AG08396 (cell line): ENCODE measurements at regions not wholly inside any gene's neighbourhood (a gene's known extent, or its start where the extent isn't known, plus 50 kb on each side); places are given as distances from the start of the nearest gene placed in this dataset.
"Not testable (repeated sequence)": the region's sequence is repeated elsewhere in the genome, so short reads cannot be mapped to it uniquely, and the experiment has no call there.

Experiments
- DNase-seq: peaks from one replicate; pipeline ENCODE4 v3.0.0; 2012; ENCODE audit warnings: low spot score, mixed read lengths

DNA sequence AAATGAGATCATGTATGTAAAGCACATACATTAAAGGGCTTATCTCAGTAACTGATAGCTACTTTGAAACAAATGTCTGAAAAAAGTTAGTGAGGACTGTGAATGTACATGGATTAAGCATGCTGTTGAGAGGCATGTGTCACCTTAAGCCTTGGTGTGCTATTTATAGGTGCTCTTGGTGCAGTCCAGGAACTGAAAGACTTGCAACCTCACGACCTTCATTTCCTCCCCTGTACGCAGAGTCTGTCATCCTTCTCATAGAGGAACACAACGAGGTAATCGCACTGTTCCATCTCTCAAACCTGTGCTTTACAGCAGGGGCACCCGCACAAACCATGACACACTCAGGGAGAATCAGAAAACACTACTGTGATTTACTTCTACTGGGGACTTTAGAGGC lies 65.6 kb downstream of the UFM1 start:
- no peak for DNase-seq

DNA sequence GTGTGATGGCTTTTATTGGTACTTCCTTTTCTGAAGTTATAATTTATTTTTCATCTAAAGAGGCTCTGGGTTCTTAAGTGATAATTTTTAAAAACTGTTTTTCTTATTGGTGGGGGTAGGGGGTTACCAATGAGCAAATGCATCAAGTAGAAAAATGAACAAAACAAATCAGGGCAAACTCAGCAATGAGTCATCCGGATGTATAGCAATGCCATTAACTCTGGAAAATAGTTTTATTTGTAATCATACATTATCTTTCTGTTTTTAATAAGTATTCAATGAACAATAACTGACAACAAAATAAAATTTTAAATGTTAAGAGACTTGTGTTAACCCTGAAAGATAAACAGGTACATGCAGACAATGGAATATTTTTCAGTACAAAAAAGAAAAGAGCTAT lies 67.6 kb downstream of the UFM1 start:
- DNase-seq = no peak

DNA sequence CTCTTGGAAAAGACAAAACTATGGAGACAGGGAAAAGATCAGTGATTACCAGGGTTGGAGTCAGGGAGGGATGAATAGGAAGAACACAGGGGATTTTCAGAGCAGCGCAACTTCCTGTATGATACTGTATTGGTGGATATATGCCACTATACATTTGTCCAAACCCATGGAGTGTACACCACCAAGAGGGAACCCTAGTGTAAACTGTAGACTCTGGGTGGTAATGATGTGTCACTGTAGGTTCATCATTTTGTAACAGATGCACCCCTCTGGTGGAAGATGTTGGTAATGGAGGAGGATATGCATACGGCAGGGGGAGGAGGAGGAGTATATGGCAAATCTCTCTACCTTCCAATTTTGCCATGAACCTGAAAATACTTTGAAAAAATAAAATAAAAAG lies 68.1 kb downstream of the UFM1 start:
- DNase-seq = peak; percentile 7

DNA sequence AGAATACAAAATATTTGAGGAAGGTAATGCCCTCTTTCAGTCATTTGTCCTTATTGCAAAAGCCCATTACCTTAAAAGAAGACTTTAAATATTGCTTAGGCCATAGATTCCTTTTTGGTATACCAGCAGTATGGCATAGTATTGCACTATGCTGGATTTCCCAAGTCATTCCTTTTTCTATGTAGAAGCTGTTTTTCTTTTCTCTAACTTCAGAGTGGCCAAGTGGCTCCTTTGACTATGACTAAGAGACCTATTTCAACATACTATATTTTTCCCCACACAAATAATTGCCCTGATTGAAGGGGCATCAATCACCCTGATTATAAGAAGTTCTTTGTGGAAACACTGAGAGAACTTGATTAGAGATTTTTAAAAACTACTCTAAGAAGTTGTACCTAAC lies 68.6 kb downstream of the UFM1 start:
- DNase-seq = no peak

DNA sequence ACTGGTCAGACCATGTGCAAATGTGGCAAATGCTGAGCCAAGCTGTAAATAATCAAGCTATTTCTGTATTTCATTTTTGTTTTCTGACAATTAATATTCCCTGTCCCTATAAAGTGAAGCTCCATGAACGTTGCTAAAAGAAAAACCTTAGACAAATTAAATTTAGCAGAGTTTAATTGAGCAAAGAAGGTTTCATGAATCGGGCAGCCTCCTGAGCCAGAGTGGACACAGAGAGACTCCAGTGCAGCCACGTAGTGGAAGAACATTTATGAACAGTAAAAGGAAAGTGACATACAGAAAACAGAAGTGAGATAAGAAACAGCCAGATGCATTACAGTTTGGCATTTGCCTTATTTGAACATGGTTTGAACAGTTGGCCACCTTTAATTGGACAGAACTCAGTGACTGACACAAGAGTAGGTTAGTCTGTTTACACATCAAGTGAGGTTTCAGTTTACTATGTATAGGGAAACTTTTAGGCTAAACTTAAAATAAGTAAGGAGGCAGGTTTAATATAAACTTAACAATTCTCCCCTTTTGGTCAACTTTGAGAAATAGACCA lies 69.7 kb downstream of the UFM1 start:
- no peak for DNase-seq

DNA sequence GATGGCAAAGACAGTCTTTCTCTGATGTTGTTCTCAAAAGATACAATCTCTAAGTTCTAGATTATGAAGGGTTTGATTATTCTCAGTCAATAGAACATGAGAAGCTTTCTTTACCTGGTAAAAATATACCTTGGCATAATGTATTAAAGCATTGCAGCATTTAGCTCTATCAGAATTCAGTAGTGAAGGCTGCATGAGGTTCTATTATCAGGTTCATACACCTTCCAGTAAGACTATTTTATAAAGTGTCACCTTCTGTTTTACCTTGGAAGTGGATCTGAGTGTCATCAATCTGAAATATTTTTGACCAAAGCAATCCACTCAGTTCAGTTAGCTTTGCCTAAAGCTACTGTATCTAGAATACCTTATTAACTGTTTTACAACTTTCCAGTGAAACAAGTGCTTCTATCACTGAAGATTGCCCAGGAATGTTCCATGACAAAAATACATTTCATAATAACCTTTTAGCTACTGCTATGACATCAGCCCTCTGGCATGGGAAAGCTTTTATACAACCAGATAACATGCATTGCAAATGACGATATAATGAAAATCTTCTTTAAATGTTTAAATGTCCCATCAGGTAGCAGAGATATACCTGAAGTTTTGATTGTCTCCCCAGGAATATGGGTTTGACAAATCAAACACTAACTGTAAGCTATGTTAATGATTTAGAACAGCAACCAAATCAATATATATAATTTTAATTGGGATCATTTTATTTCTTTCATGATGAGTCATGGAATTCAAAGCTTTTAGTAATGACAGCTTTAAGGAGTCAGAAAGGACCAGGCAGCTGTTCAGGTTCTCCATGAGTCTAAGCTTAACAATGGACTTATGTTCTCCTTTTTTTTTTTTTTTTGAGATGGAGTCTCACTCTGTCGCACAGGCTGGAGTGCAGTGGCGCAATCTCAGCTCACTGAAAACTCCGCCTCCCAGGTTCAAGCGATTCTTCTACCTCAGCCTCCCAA lies 72.2 kb downstream of the UFM1 start:
- DNase-seq = no peak

DNA sequence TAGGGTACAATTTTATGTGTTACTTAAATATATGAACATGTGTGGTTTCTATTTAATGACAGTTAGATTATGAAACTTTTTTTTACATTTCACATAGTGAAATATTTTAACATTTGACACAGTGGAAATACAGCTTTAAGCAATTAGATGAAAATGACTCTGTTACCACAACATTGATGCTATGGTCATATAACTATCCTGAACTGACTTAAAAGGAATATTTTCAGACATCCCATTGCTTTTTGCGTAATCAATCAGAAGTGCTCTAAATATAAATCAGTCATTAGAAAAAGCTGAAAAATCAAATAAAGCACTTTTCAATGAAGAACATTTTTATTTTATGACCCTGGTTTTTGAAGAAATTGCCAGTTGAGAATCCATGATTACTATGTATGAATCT lies 80.3 kb downstream of the UFM1 start:
- DNase-seq = no peak

DNA sequence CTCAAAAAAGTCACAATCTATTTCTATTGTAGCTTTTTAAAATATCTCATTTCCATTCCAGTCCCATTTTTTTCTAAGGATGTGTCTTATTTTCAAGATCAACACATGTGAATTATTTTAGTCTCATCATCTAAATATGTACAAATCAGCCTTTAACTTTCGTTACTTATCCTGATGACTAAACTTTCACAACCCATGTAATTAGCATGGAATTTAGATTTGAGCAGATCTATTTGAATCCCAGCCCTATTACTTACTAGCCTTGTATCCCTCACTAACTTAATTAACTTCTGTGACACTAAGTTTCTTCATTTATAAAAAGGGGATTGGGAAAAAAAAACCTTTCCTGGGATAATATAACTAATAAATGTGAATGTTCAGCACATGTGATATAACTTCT lies 81.1 kb downstream of the UFM1 start:
- DNase-seq = no peak

DNA sequence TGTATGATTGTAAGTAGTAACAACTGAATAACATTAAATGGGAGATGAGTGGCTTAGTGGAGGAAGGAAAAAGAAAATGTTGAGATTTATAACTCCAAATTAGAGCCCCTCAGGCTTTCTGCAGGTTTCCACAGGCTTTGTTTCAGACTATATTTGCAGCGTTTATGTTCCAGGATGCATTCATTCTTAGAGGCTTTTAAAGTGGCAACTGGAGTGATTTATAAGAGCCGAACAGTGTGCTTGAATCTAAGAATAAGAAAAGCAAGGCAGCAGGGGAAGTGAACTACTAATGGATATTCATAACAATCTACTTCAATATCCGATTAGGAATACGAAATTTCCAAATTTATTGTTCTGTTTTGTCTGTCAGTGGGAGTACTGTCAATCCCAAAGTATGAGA lies 91.0 kb downstream of the UFM1 start:
- DNase-seq = no peak

DNA sequence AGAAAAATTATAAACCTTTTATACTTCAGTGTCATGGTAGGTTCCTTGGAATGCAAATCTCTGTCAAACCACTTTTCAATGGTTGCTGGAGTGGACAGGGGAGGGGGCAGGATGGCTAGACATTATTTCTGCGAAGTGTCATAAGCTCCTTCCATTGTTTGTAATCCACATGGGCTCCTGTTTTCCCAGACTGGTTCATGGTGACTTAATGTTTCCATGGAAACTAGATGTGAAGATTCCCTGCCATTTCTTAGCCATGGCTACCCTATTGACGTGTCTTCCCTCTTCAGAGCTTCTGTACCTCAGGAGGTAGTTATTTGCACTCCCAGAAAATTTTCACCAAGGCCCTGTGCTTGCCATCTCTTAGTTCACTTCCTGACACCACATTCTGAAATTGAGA lies 95.3 kb downstream of the UFM1 start:
- no peak for DNase-seq

DNA sequence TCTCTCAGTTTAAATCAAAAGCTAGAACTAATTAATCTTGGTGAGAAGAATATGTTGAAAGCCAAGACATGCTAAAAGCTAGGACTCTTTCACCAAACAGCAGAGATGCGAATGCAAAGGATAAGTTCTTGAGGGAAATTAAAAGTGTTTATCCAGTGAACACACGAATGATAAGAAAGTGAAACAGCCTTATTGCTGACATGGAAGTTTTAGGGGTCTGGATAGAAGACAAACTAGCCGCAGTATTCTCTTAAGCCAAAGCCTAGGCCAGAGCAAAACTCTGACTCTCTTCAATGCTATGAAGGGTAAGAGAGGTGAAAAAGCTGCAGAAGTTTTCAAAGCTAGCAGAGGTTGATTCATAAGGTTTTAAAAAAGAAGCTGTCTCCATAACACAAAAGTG lies 103.0 kb downstream of the UFM1 start:
- DNase-seq = no peak

DNA sequence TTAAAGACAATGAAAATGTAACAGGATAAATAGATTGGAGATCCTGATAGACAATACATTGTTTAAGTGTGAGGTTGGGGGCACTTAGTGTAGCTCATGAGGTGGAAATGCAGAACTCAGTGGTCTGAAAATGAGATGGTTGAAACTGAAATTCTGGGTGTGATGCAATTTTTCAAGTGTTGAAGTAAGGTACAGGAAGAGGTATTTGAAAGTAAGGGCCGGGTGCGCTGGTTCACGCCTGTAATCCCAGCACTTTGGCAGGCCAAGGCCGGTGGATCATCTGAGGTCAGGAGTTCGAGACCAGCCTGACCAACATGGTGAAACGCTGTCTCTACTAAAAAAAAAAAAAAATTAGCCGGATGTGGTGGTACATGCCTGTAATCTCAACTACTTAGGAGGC lies 113.0 kb downstream of the UFM1 start:
- DNase-seq = no peak

DNA sequence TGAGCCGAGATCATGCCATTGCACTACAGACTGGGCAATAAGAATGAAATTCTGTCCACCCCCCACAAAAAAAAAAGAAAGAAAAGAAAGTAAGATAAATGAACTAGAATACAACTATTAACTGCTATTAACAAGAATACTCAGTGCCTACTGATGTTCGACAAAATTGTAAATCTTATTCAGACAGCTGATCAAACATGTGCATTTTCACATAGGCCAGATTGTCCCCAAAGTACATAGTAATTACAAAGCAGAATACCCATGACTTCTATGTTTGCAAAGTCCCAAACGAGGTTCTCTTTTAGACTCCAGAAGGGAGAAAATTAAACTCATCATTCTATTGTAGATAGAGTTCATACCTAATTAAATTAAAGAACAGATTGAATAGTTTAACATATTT lies 113.4 kb downstream of the UFM1 start:
- DNase-seq = no peak

DNA sequence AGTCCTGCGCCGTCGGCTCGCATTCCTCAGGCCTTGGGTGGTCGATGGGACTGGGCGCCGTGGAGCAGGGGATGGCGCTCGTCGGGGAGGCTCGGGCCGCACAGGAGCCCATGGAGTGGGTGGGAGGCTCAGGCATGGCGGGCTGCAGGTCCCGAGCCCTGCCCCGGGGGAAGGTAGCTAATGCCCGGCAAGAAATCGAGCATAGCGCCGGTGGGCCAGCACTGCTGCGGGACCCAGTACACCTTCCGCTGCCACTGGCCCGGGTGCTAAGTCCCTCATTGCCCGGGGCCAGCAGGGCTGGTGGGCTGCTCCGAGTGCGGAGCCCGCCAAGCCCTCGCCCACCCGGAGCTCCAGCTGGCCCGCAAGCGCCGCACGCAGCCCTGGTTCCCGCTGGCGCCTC lies 122.8 kb downstream of the UFM1 start:
- DNase-seq = not testable (repeated sequence)

DNA sequence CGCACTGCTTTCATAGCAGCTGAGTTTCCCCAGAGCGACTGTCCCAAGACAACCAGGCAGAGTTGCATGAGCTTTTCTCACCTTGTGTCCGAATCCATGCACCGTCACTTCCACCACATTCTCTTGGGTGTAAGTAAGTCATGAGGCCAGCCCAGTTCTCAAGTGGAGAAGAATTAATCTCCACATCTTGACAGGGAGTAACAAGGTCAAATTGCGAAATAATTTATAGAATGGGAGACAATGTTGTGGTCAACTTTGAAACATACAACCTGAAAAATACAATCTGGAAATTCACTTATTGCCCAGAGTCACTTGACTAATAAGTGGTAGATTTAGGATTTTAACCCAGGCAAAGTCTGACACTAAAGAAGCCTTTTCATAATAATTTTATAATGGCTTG lies 123.7 kb downstream of the UFM1 start:
- DNase-seq = no peak

DNA sequence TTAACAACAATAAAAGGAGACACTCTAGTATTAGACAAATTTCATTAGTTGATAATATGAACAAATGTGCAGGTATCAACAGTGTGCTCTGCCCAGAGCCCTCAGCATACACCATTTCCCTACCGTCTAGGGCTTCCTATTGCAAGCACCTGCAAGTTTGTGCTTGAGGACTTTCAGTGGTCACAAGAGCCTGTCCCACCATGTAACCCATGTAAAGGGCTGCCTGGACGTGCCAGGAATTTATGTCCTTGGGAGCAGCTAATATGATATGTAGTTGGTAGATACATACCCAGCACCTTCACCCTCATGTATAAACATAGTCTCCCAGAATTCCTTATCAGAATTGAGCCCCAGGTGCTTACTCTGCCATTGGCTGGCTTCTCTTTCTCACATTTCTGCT lies 128.0 kb downstream of the UFM1 start:
- no peak for DNase-seq

DNA sequence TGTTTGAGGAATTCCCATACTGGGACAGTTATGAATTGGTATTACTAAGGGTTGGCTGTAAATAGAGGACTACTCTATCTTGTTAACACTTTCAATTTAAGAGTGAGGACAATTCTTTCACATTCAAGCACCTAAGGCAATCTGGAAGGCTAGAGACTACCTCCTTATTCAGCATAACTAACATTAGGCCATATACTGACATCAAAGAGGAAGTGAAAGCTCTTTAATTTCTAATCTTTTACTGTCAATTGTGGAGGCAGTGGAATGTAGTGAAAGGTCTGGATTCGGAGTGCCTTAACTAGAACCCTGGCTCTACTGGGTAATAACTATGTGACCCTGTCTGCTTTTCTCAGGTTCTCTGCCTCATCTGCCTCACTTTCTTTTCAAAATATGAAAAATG lies 134.0 kb downstream of the UFM1 start:
- DNase-seq = no peak

DNA sequence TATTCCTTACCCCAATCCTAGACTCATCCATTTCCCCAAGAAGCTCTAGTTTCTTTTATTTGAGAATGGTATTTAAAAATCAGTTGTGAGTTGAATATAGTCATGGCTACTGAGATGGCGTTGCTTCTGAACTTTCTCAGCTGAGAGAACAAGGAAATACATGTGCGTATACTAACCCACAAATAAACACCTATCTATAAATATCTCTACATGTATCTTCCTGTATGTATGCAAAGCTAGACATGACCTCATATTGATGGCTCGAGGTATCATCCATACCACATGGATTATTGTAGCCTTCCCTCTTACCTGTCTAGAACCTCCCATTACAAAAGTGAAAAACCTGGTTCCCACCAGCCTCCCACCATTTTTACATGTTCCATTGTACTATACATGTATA lies 141.0 kb downstream of the UFM1 start:
- no peak for DNase-seq

DNA sequence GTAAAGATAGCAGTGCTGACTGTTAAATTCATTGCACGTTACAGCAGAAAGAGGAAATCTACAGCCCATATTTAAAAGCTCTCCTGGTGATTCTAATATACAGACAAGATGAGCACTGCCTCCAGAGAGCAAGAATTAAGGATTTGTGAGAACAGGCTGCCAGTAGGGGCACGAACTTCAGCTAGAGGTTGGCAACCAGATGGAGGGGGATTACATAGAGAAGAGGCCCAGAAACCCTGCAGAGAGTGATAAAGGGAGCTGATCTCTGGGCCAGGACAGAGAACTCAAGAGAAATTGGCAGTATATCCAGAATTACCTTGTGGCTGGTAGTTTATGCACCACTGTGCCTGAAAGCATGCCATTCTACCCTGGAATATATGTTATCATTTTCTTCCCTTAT lies 144.8 kb downstream of the UFM1 start:
- DNase-seq = no peak

DNA sequence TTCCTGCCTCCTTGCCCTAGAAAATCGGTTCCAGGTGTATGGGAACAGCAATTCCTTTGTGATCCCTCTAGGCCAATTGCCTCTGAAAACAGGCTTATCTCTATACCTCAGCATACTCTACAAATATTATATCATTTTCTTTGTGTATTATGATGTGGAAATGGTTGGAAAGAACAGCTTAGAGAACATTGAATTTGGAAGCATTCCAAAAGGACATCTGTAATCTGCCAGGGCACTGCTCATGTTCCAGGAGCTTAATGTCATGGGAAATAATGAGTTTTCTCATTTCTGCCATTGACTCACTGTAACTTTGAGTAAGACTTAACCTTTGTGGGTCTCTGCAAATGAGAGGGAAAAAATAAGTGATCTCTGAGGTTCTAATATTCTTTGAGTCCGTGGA lies 147.3 kb downstream of the UFM1 start:
- DNase-seq = no peak

DNA sequence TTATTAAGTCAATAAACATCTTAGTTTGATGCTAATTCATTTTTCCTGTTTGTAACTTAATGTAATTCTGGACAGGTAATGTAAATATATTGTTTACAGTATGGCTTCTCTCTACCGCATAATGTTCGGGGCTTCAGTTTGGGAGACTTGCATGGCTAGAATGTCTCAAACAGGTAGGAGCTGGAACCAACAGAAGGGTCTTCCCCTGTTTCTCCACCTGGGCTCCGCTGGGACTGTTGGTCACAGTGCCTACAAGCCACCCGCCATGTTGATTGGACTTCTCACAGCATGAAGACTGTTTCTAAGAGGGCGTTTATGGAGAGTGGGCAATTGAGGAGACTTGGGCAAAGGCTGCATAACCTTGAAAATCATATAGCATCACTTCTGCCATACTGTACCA lies 148.6 kb downstream of the UFM1 start:
- DNase-seq = no peak

DNA sequence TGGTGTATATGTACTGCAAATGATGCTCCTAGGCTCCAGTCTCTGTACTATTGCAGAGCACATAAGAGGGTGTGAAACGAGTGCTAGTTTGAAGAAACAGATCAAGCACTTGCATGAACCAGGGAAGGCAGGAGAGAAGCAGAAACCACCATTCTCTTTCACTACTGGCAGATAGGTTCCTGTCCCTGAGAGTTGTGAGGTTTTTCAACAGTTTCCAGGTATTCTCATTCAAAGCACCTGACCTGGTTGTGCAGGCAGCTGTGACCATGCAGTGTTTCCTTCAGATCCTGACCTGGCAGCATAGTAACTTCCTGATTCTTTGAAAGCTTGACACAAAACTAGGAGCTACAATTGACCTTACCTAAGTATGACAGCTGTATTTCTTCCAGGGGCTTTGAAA lies 164.9 kb downstream of the UFM1 start:
- no peak for DNase-seq

DNA sequence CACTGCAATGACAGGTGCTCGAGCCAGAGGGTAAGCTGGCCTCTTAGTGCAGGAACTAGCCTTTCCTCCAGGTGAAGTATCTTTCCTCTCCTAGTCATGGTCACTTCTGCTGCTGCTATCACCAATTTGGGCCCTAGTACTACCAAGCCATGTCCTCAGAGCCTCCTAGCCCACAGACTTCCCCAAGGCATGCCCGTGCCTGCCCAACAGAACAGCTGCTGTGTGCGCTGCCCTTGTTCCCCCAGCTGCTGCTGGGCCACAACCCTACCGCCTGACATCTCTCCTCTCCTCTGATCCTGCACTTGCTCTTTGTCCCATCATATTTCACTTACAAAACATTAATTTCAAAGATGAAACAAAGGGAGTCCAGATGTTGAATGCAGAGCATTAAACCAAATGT lies 168.5 kb upstream of the FREM2 start:
- no peak for DNase-seq
